ENCODE measurements at regions not wholly inside any gene's neighbourhood (a gene's known extent, or its start where the extent isn't known, plus 50 kb on each side); places are given as distances from the start of the nearest gene placed in this dataset.

DNA sequence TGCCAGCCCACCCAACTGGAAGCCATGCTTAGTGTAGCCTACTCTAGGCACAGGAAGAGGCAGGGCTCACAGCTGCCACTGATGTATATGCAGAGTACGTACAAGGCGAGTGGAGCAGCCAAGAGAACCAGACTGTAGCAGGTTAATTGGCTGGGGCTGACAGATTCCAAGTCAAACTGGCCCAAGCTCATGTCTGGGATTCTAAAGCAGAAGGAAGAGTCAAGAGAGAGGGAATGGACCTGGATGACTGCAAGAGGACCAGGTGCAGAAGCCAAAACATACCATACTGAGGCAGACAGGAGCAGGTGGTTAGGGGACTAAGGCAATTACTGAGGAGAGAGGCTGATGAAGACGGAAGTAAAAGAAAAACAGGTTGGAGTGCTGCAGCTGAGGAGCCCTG, 51.3 kb upstream of the LRRN2 start:
- TF ChIP-seq, protein P1, sequence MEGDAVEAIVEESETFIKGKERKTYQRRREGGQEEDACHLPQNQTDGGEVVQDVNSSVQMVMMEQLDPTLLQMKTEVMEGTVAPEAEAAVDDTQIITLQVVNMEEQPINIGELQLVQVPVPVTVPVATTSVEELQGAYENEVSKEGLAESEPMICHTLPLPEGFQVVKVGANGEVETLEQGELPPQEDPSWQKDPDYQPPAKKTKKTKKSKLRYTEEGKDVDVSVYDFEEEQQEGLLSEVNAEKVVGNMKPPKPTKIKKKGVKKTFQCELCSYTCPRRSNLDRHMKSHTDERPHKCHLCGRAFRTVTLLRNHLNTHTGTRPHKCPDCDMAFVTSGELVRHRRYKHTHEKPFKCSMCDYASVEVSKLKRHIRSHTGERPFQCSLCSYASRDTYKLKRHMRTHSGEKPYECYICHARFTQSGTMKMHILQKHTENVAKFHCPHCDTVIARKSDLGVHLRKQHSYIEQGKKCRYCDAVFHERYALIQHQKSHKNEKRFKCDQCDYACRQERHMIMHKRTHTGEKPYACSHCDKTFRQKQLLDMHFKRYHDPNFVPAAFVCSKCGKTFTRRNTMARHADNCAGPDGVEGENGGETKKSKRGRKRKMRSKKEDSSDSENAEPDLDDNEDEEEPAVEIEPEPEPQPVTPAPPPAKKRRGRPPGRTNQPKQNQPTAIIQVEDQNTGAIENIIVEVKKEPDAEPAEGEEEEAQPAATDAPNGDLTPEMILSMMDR (conservative IDR thresholded peaks at IDR 0.05 in 1 of 2, IDR thresholded peaks at IDR 0.05 in 1 of 2; ENCODE audit: low read depth in 1 of 2, low read length in 2 of 2), result no peak
- TF ChIP-seq EZH2 (IDR thresholded peaks at IDR 0.05; ENCODE audit: low read length, missing control alignments), result no peak
- Histone ChIP-seq H3K4me2 (ENCODE audit: extremely low read depth, insufficient read depth, low read length) (no peak overlapping the region), H3K27ac (ENCODE audit: insufficient read depth, low read length) (no peak overlapping the region), H3K27me3 (ENCODE audit: control insufficient read depth, insufficient read depth, low read length) (peaks cover 14% of the 10 kb centered on the region), H3K4me3 (replicated peaks in 1 of 4; ENCODE audit: control extremely low read depth in 1 of 4, insufficient read depth in 1 of 4, low read depth in 3 of 4, low read length in 4 of 4) (no peak overlapping the region), H3K4me1 (ENCODE audit: control insufficient read depth, extremely low read depth, insufficient read depth, low read length) (no peaks in the 10 kb centered on the region), H3K79me2 (ENCODE audit: control insufficient read depth, insufficient read depth, low read length) (no peaks in the 10 kb centered on the region), H3K9ac (ENCODE audit: insufficient read depth, low read length) (no peak overlapping the region), H4K20me1 (ENCODE audit: control insufficient read depth, extremely low read depth, insufficient read depth, low read length) (no peaks in the 10 kb centered on the region), H2AFZ (ENCODE audit: low read length) (no peak overlapping the region), H3K36me3 (ENCODE audit: control insufficient read depth, insufficient read depth, low read length) (no peaks in the 10 kb centered on the region), H3K9me3 (ENCODE audit: control insufficient read depth, insufficient read depth, low read depth, low read length) (no peaks in the 10 kb centered on the region)
- DNase-seq (ENCODE audit: low read depth in 2 of 2), result no peak

DNA sequence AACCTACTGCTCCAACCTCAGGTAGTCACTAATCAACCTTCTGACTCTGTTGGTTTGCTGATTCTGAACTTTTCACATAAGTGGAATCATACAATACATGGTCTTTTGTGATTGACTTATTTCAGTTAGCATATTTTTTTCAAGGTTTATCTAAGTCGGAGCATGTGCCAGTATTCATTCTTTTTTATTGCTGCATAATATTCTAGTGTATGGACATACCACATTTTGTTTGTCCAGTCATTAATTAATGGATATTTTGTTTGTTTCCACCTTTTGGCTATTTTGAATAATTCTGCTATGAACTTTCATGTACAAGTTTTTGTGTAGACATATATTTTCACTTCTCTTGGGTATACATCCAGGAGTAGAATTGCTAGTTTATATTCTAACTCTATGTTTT, 53.0 kb upstream of the LRRN2 start:
- Histone ChIP-seq H3K4me3 (replicated peaks in 1 of 4; ENCODE audit: control extremely low read depth in 1 of 4, insufficient read depth in 1 of 4, low read depth in 3 of 4, low read length in 4 of 4) (no peak overlapping the region), H3K27ac (ENCODE audit: insufficient read depth, low read length) (no peak overlapping the region), H3K36me3 (ENCODE audit: control insufficient read depth, insufficient read depth, low read length) (no peaks in the 10 kb centered on the region), H3K4me2 (ENCODE audit: extremely low read depth, insufficient read depth, low read length) (no peak overlapping the region), H4K20me1 (ENCODE audit: control insufficient read depth, extremely low read depth, insufficient read depth, low read length) (no peaks in the 10 kb centered on the region), H3K4me1 (ENCODE audit: control insufficient read depth, extremely low read depth, insufficient read depth, low read length) (no peaks in the 10 kb centered on the region), H3K9ac (ENCODE audit: insufficient read depth, low read length) (no peak overlapping the region), H3K9me3 (ENCODE audit: control insufficient read depth, insufficient read depth, low read depth, low read length) (no peaks in the 10 kb centered on the region), H3K79me2 (ENCODE audit: control insufficient read depth, insufficient read depth, low read length) (no peaks in the 10 kb centered on the region), H2AFZ (ENCODE audit: low read length) (no peak overlapping the region), H3K27me3 (ENCODE audit: control insufficient read depth, insufficient read depth, low read length) (peaks cover 14% of the 10 kb centered on the region)
- no peak for DNase-seq (ENCODE audit: low read depth in 2 of 2)
- TF ChIP-seq, protein P1 (conservative IDR thresholded peaks at IDR 0.05 in 1 of 2, IDR thresholded peaks at IDR 0.05 in 1 of 2; ENCODE audit: low read depth in 1 of 2, low read length in 2 of 2), result no peak
- no peak for TF ChIP-seq EZH2 (IDR thresholded peaks at IDR 0.05; ENCODE audit: low read length, missing control alignments)

DNA sequence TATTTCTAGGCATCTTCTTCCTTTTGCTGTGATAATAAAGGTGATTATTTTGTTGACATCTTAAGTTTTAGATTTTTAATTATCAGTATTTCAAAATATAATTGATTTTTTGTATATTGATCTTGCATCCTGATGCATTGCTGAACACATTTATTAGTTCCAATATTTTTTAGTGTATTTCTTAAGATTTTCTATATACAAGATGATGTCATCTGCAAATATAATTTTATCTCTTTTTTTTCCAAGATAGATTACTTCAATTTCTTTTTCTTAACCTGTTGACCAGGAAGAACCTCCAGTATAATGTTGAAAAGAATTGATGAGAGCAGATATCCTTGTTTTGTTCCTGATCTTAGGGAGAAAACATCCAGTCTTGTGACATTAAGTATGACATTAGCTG, 54.8 kb upstream of the LRRN2 start:
- H3K27me3 ChIP-seq (ENCODE audit: control insufficient read depth, insufficient read depth, low read length), result peaks cover 14% of the 10 kb centered on the region
- no peak for TF ChIP-seq EZH2 (IDR thresholded peaks at IDR 0.05; ENCODE audit: low read length, missing control alignments)
- TF ChIP-seq, protein P1 (conservative IDR thresholded peaks at IDR 0.05 in 1 of 2, IDR thresholded peaks at IDR 0.05 in 1 of 2; ENCODE audit: low read depth in 1 of 2, low read length in 2 of 2), result no peak

More for the DNA sequence above, 54.8 kb upstream of the LRRN2 start:
- Histone ChIP-seq H3K9ac (ENCODE audit: insufficient read depth, low read length) (no peak overlapping the region), H3K27ac (ENCODE audit: insufficient read depth, low read length) (no peak overlapping the region), H3K79me2 (ENCODE audit: control insufficient read depth, insufficient read depth, low read length) (no peaks in the 10 kb centered on the region), H3K4me2 (ENCODE audit: extremely low read depth, insufficient read depth, low read length) (no peak overlapping the region), H3K4me1 (ENCODE audit: control insufficient read depth, extremely low read depth, insufficient read depth, low read length) (no peaks in the 10 kb centered on the region), H3K4me3 (replicated peaks in 1 of 4; ENCODE audit: control extremely low read depth in 1 of 4, insufficient read depth in 1 of 4, low read depth in 3 of 4, low read length in 4 of 4) (no peak overlapping the region), H3K36me3 (ENCODE audit: control insufficient read depth, insufficient read depth, low read length) (no peaks in the 10 kb centered on the region), H3K9me3 (ENCODE audit: control insufficient read depth, insufficient read depth, low read depth, low read length) (no peaks in the 10 kb centered on the region), H2AFZ (ENCODE audit: low read length) (no peak overlapping the region), H4K20me1 (ENCODE audit: control insufficient read depth, extremely low read depth, insufficient read depth, low read length) (no peaks in the 10 kb centered on the region)
- no peak for DNase-seq (ENCODE audit: low read depth in 2 of 2)

Data from fibroblast of lung (primary cell).